ENCODE measurements at regions not wholly inside any gene's neighbourhood (a gene's known extent, or its start where the extent isn't known, plus 50 kb on each side); places are given as distances from the start of the nearest gene placed in this dataset.

DNA sequence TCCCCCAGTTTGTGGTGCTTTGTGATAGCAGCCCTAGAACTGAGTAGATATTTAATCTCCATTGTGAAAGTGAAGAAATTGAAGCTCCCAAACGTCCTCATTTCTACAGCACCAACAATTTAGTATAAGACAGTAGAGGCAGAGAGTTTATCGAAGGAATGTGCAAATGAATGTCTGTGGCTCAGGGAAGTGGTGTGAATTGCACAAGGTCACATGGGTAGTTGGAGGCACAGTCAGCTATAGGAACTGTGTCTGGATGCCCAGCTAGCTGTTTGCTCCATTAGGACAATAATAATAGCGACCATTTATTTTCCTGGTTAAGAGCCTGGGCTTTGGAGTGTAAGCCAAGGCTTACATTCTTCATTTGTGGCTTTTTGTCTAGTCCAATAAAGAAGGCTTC is 144.4 kb upstream of the USP24 start:
- TF ChIP-seq, protein P1, sequence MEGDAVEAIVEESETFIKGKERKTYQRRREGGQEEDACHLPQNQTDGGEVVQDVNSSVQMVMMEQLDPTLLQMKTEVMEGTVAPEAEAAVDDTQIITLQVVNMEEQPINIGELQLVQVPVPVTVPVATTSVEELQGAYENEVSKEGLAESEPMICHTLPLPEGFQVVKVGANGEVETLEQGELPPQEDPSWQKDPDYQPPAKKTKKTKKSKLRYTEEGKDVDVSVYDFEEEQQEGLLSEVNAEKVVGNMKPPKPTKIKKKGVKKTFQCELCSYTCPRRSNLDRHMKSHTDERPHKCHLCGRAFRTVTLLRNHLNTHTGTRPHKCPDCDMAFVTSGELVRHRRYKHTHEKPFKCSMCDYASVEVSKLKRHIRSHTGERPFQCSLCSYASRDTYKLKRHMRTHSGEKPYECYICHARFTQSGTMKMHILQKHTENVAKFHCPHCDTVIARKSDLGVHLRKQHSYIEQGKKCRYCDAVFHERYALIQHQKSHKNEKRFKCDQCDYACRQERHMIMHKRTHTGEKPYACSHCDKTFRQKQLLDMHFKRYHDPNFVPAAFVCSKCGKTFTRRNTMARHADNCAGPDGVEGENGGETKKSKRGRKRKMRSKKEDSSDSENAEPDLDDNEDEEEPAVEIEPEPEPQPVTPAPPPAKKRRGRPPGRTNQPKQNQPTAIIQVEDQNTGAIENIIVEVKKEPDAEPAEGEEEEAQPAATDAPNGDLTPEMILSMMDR (IDR thresholded peaks at IDR 0.05): no peak
- no peak for TF ChIP-seq POLR2A (IDR thresholded peaks at IDR 0.05)

All from testis (tissue), 2 donors.